D341Med (cell line): ENCODE measurements at regions not wholly inside any gene's neighbourhood (a gene's known extent, or its start where the extent isn't known, plus 50 kb on each side); places are given as distances from the start of the nearest gene placed in this dataset.

ENCODE experiments used
- DNase-seq: peaks from one replicate; pipeline ENCODE4 v3.0.0; 2012; ENCODE audit warnings: low spot score

- DNase-seq, result no peak
Measured at GRCh38 chr1:71264039-71264438, 183.2 kb upstream of the ZRANB2 start.

DNA sequence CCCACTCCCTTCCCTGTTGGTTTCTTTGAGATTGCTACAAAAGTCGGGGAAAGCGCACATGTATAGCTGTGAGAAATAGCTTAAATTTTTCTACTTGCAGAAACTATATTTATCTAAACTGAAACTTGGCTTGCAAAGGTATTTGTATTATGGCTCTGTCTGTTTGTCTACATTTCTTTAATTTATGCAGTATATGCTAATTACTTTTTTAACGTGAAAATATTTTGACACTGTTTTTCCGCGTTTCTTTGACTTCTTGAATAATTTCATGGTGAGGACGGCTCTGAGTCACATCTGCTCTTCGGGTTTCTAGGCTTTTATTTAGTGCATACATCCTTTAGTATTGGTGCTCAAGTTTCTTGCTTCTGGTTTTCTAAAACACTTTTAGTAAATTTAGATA, 182.1 kb upstream of the ZRANB2 start:
- no peak for DNase-seq

DNA sequence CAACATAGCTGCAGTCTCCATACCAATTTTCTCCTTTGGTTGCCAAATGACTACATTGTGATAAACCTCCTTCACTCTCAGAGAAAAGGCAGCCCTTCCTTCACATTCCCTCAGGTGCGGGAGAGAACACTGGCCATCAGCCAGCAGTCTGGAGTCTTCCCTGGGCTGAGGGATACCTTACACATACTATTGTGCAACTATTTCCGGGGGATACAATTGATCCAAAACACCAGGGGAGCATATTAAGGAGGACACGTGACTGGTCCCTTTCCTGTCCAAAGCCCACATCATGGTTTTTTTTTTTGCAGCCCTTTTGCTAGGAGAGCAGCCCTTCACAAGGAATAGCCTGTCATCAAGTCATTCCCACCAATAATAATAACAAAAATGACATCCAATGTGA, 172.1 kb upstream of the ZRANB2 start:
- DNase-seq, result no peak

DNA sequence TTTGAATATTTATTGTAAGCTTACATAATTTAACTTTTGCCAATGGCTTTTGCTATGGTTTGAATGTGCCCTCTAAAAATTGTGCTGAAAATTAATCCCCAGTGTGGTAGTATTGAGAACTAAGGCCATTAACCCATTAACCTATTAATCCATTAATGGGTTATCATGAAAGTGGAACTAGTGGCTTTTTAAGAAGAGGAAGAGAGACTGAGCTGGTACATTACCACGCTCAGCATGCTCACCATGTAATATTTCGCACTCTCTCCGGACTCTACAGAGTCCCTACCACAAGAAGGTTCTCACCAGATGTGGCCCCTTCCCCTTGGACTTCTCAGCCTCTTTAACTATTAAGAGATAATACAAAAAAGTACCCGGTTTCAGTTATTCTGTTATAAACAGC, 164.4 kb upstream of the ZRANB2 start:
- no peak for DNase-seq

DNA sequence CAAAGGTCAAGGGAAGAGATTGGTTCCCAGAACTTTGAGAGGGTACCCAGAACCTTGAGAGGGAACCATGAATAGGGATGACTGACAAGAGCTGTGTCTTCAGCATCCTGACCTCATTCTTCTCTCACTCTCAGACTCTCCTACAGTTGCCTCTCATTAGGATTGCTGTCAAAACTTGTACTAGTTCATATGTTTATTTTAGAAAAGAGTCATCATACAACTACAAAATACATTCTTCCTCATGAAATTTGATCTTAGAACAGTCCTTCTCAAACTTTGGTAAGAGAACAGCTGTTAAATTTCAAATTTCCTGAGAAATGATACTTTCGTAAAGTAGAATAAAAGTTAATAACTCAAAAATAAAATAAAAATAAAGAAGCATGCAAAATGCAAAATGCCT, 161.4 kb upstream of the ZRANB2 start:
- DNase-seq, result no peak

DNA sequence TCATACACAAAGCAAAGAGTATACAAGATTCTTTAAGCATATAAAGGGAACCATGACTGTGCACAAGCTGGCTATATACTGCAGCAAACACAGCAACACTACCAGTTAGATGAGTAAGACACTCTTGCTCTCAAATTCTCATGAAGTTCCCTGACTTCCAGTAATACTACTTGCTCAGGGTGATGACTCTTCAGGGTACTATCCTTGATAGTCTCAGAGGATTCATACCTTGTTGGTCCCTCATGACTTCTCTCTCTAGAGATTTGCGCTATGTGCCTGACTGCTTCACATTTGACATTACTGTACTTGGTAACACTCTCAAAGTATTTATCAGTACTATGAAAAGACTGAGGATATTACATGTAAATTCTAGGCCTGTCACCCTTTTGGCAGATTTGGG, 159.8 kb upstream of the ZRANB2 start:
- DNase-seq, result no peak

DNA sequence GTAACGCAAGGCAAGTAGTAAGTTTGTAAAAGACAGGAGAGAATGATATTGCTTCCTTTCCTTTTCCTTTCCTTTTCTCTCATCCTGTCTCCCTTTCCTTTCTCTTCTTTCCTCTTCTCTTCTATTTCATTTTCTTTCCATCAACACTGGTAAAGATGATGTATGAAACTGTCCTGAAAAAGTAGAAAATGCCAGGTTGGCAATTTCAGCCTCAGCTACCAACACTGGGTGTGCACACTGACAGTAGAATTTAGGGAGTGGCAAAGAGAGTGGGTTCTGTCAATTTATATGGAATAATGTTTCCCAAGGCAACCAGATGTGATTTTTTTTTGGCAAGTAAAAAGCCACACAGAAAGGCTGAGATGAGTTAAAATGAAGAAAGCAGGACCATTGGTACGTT, 155.7 kb upstream of the ZRANB2 start:
- no peak for DNase-seq

DNA sequence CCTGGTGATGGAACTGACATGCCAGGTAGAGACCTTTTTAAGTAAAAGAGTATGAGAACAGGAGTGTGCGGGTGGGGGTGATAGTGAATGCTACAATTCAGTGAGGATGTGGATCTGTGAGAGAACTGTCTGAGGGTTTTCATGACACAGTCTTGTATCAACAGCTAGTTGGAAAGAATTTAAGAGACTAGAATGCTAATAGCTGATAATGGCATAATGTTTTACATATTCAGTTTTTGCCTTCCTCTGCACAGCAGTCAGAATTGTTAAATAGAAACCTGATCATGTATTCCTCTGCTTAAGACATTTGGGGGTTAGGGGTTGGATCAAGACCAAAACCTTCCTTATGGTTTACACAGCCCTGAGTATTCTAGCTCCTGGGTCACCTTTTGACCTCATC, 152.8 kb upstream of the ZRANB2 start:
- DNase-seq, result no peak

- no peak for DNase-seq
Measured at GRCh38 chr1:71232786-71233185, 152.0 kb upstream of the ZRANB2 start.

DNA sequence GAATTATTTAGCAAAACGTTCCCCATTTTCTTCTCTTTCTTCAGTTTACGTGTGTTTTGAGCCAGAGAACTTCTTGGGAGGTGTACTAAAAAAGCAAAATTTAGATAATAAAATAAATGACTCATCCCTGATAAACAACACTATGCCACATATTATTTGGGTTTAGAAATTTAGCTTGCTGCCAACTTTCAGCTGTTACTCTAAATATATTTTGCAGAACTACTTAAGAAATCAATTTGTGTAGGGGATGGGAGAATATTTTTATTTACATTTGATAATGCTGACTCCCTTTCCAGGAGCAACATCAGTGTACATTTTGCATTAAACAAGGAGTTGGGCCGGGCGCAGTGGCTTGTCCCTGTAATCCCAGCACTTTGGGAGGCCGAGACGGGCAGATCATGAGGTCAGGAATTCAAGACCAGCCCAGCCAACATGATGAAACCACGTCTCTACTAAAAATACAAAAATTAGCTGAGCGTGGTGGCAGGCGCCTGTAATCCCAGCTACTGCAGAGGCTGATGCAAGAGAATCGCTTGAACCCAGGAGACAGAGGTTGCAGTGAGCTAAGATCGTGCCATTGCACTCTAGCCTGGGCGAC, 151.4 kb upstream of the ZRANB2 start:
- DNase-seq, result no peak

DNA sequence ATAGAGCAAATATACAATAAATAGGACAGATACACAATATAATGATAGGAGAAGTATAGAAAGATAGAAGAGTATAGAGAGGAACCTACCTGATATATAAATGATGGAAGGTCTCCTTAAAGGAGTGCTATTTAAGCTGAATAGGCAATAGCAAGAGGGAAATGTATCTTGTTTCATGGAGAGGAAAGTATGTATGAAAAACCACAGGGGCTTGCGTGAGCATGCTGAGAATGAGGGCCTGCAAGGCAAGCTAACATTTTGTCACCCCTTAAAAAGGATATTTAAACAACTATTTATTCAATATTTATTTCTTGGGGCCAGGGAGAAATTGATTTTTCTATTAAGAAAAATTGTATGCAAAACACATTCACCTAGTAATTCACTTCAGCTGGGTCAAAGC, 150.9 kb upstream of the ZRANB2 start:
- DNase-seq, result no peak

DNA sequence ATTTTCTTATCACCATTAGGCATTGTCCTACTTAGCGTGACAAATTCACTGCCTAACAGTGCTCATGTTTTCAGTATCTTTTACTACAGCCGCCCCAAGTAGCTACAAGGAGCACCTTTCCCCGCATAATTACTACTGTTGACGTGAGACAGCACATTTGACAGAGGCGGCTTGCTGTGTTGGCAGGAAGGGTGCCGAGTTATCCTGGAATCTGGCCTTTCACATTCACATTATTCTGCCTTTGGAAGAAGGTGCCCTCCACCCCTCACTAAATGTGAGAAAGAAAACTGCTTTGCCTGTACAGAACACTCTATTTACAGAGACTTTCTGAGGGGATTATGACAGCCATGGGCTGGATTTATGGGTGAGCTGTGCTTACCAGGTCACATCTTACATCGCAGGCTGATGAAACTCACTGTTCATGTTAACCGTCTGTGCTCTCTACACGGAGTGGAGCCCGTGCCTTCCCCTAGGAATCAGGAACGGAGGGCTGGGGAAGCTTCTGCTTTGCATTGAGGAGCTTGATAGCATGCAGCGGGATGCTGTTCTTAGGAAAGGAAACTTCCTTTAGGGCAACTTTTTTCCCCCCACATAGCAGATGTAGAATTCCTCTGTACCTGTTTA, 148.0 kb upstream of the ZRANB2 start:
- DNase-seq, result no peak

GRCh38 chr1:71228241-71228640, 147.4 kb upstream of the ZRANB2 start:
- no peak for DNase-seq

DNA sequence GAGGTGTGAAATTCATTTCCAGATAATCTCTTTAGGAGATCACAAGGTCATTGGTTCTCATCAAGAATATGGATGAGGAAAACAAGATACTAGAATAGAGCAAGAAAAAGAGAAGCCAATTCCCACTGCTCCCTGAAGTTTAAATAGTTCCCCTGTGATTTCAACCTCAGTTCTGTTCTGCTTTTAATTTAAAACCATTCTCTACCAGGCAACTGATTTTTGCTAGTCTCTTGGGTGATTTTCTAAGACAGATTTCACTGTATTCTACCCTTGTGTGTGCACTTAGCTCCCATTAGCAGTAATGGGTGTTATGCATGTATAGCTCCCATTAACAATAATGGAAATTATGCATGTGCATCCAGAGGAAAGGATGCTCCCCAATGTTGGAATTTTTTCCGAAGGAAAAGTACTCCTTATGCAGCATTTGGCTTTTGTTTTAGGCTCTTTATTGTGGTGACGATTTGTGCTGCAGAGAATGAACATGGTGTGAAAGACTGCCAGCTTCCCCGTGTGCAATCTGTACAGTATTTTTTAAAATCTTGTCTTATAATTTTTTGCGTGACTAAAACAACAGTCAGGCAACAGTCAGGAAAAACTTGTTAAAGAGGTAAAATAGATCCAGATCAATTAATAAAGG, 144.0 kb upstream of the ZRANB2 start:
- no peak for DNase-seq

DNA sequence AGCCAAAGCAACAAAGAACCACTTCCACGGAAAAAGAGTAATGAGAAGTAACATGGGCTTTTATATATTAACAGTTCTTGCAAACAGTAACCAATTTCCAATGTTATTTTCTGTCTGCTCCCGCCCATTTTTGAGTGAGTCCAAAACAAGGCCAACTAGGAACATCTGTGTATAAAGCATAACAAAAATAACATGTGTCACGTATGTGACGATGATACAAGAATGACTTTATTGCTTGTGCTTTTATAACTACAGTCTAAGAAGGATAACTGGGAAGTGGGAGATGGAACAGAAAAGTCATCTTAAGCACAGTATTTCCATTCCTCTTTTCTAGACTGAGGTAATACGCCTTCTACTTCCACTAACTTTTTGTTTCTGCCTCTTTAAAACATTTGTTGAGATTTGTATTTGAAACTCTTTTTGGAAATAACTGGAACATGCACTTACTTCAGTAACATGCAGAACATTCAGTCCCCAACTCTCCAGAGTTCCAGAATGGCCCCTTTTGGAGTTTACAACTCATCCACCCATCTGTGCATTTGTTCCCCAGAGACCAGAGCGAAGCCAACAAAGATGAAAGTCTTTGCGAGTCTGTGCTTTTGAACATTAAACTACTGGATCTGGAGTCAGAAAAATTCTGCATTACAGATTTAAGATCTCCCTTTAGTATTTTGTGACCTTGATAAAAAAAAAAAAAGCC, 143.0 kb upstream of the ZRANB2 start:
- no peak for DNase-seq

- DNase-seq, result no peak
Measured at GRCh38 chr1:71222668-71223067, 141.8 kb upstream of the ZRANB2 start.

- DNase-seq, result no peak
Measured at GRCh38 chr1:71210718-71211117, 129.9 kb upstream of the ZRANB2 start.

- DNase-seq, result no peak
Measured at GRCh38 chr1:71203241-71203640, 122.4 kb upstream of the ZRANB2 start.

DNA sequence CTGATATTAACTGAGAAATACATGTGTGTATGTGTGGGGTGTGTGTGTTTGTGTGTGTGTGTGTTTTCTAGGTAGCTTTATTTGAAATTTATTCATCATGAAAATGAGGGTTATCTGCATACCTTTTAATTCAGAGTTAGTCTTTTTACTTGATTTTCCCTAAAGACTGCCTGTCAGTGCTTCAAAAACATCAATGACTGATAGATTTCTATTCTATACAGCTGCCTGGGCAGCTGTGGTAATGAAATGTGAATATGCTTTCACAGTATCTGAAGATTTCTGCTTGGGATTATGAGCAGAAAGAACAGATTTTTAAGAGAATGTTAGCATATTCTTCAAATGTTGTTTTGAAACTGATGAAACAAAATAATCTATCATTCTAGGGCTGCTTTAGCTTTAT, 119.7 kb upstream of the ZRANB2 start:
- no peak for DNase-seq

- peak; percentile 15 for DNase-seq
Measured at GRCh38 chr1:71196685-71197084, 115.8 kb upstream of the ZRANB2 start.

DNA sequence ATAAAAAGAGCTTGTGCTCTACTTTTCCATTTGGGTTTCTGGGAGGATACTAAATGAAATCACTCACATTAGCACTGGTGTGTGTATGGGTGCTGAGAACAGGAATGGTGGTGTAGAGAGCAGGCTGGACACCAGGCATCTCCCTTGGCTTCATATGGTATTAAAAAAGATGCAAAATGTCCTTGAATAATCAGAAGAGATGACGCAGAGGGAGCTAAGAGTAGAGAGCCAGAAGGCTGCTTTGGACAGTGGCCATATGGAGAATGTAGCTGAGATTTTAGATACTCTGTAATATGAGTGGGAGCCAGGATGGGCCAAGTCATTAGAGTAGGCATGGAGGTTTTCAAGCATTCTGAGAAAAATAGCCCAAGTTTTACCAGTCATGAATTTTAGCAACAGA, 112.3 kb upstream of the ZRANB2 start:
- DNase-seq, result no peak

GRCh38 chr1:71191520-71191919, 110.7 kb upstream of the ZRANB2 start:
- no peak for DNase-seq

GRCh38 chr1:71190843-71191242, 110.0 kb upstream of the ZRANB2 start:
- DNase-seq, result no peak
